ENCODE measurements at regions not wholly inside any gene's neighbourhood (a gene's known extent, or its start where the extent isn't known, plus 50 kb on each side); places are given as distances from the start of the nearest gene placed in this dataset.

DNA sequence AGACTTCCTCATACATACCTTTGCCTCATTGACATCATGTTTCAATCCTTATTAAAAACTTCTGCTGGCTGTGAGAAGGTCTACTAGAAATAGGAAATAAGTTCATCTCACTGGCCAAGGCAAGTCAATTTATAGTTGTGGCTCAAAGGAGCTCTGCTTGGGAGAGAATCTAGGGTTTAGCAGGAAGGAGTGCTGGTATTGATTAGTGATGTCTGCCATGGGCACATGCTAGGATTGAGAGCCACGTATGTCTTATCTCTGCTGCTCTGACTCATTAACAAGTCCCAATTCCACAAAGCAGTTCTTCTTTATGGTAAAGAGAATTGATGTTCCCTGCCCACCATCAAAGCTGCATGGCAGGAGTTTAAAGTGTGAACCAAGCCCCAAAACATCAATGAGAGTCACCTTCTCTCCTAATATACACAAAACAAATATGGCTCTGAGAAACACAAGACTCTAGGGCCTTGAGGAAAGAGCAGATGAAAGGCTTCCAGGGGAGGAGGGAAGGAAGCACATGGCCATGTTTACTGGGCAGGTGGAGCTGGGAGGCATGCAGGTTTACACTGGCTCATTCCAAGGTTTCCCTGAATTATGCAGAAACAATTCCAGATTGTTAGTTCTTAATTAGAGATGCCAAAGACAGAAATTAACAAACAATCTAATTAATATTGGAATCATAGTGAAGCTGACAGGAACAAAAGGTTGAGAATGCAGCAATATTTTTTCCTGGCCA, 931.9 kb upstream of the TMEM132C start:
- TF ChIP-seq, protein P1, sequence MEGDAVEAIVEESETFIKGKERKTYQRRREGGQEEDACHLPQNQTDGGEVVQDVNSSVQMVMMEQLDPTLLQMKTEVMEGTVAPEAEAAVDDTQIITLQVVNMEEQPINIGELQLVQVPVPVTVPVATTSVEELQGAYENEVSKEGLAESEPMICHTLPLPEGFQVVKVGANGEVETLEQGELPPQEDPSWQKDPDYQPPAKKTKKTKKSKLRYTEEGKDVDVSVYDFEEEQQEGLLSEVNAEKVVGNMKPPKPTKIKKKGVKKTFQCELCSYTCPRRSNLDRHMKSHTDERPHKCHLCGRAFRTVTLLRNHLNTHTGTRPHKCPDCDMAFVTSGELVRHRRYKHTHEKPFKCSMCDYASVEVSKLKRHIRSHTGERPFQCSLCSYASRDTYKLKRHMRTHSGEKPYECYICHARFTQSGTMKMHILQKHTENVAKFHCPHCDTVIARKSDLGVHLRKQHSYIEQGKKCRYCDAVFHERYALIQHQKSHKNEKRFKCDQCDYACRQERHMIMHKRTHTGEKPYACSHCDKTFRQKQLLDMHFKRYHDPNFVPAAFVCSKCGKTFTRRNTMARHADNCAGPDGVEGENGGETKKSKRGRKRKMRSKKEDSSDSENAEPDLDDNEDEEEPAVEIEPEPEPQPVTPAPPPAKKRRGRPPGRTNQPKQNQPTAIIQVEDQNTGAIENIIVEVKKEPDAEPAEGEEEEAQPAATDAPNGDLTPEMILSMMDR (conservative IDR thresholded peaks at IDR 0.05; ENCODE audit: low read depth, low read length), result no peak
- TF ChIP-seq EZH2 (IDR thresholded peaks at IDR 0.05; ENCODE audit: low read length, unreplicated experiment), result no peak

All from PC-3 (cell line).